HPDE6-E6E7 (cell line): ENCODE measurements at regions not wholly inside any gene's neighbourhood (a gene's known extent, or its start where the extent isn't known, plus 50 kb on each side); places are given as distances from the start of the nearest gene placed in this dataset.
"Not testable (repeated sequence)": the region's sequence is repeated elsewhere in the genome, so short reads cannot be mapped to it uniquely, and the experiment has no call there.

Source experiments
- DNase-seq: peaks from one replicate; pipeline ENCODE4 v3.0.0; 2011; ENCODE audit warnings: missing footprints; ENCODE audit errors: extremely low spot score

DNA sequence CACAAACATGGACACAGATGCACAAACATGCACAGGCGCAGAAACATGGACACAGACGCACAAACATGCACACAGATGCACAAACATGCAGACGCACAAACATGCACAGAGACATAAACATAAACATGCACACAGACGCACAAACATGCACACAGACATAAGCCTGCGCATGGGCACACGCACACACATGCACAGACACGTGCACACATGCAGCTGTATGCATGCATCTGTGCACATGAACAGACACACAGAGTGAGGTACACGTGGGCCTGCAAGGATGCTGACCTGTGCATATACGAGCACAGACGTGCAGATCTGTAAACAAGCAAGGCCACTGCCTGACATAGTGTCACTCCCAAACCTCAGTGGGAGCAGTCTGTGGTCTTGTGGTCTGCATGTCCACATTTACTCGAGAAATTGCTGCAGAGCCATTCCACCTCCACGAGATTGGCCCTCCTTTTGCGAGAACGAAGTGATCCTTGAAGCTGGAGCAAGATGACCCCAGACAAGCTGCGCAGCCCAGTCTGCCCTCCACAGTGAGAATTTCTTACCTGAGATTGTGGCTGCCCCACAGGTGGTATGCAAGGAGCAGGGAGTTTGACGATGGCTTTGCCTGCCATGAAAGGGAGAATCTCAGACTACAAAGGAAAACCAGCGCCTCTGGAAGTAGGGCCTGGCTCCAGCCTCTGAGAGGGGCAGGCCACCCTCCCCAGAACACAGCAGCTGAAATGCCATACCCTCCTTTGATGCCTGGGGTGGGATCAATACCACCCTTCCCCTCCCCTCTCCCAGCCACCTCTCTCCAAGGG, 299.9 kb downstream of the BRD1 start:
- no peak for DNase-seq

GRCh38 chr22:49525801-49526535, 301.7 kb downstream of the BRD1 start:
- no peak for DNase-seq

DNA sequence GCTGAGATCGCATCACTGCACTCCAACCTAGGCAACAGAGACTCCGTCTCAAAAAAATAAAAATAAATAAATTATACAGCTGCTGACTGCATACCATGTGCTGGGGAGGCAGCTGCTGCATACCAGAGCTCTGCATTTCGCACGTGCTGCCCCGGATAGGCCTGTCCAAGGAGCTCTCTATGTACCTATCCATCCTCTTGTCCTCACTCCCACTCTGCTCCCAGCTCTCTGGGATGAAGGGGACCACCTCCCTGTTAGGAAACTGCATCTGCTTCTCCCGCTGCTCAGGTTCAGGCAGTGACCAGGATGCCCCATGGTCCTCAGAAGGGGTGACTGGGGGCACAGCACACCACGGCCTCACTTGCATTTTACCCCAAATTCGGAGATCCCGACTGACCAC, 302.3 kb downstream of the BRD1 start:
- DNase-seq: no peak

GRCh38 chr22:49524362-49524761, 303.3 kb downstream of the BRD1 start:
- no peak for DNase-seq

GRCh38 chr22:49523374-49524008, 304.2 kb downstream of the BRD1 start:
- no peak for DNase-seq

DNA sequence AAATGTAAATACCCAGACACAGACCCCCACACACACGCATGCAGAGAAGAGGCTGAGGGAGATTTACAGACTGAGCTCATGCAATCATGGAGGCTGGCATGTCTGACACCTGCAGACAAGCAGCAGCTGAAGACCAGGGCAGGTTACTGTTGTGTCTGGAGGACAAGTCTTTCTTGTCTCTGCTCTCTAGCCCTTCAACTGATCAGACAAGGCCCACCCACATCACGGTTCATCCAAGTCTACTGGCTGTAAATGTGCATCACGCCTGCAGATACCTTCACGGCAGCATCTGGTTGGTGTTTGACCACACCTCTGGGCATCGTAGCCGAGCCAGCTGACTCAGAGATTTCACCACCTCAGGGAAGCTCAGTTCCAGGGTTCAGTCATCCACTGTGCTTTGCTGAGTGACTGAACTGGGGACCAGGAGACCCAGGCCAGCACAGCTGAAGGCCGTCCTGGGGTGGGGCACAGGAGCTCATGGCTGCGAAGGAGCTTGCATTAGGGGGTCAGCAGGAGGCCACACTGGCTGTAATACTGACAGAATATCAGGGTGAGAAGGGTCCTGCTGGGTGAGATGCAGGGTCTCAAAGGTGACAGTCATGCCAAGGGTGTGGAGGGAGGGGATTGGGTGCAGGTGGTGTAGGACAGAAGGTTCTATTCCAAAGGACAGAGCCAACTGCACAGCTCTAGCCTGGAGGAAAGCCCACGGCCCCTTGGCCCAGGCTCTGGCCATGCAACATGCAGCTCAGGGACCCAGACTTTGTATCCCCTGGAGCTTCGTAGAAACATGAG, 304.9 kb downstream of the BRD1 start:
- DNase-seq: no peak

DNA sequence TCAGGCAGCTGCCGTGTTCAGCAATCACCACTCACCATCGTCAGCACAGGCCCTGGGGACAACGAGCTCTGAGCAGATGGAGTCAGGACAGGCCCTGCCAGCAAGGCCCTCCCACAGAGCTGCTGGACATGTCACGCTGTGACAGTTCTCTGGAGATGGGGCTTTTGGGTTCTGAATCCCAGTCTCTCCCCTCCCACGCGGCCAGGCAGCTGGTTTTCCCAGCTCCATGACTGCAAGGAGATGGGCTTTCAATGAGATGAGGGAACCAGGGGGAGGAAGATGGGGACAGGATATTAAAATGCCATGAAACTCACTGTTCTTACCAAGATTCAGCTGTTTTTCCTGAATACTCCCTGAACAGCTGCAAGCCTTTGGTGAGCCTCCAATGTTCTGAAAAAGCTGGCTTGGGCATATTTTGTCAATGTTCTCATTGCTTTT, 305.9 kb downstream of the BRD1 start:
- no peak for DNase-seq

- DNase-seq: no peak
Measured at GRCh38 chr22:49519117-49519737, 308.4 kb downstream of the BRD1 start.

DNA sequence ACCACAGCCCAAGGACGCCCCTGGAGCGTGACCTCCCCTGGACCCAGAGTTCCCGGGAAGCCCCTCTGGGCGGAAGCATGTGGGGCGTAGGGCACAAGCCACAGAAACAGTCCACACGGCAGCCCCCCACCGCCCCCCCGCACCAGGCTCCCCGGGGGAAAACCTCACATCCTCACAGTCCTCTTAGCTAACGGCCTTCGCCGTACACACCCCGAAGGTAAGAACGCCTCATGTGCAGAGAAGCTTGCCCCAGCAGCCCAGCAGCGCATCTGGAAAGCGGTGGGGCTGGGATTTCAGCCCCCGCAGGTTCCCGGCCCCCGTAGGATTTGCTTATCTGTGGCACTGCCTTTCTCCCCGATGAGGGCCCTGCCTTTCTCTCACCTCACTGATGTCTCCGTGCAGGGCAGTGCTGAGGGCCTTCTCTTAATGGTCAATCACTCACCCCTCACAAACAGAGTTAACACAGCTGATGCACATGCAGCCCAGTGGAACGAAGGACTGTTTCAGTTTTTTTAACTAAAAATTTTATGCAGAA, 309.2 kb downstream of the BRD1 start:
- DNase-seq: no peak

DNA sequence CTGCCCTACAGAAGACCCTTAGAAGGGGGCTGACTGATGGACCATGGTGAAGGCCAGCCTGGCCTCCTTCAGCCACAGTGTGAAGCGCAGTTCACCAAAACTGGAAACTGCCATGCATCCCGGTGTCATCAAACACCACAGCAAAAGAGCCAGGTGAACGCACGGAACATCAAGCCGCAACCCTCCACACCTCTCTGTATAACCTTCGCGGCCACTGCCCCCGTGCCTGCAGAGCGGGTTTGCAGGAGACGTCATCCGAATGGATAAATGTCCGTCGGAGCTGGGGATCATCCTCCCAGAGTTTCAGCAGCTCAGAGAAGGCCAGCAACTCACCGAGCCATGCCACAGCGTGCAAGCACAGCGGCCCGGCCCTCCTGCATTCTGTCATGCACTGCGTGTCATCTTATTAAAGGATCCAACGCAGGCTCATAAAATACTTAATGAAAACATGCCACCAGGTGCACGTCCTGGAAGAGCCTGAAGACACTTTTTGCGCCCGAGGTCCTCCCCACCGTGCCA, 309.9 kb downstream of the BRD1 start:
- DNase-seq: no peak

DNA sequence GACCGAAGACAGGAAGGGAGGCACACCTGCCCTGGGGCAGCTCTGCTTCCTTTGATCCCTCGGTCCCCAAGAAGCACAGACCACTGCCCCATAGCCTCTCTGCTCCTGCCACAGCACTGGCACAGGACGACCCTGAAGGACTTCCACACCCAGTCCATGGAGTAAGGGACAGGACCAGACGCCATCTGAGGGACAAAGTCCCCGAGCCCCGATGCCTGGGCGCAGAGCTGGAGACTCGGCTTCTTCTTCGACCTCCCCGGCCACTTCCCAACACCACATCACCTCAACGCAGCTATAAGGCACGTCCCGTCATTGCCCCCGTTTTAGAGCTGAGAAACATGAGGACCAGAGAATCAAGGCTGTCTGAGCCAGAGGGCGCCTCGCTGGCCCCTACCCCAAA, 310.5 kb downstream of the BRD1 start:
- DNase-seq: no peak

GRCh38 chr22:49515475-49515874, 312.2 kb downstream of the BRD1 start:
- no peak for DNase-seq

DNA sequence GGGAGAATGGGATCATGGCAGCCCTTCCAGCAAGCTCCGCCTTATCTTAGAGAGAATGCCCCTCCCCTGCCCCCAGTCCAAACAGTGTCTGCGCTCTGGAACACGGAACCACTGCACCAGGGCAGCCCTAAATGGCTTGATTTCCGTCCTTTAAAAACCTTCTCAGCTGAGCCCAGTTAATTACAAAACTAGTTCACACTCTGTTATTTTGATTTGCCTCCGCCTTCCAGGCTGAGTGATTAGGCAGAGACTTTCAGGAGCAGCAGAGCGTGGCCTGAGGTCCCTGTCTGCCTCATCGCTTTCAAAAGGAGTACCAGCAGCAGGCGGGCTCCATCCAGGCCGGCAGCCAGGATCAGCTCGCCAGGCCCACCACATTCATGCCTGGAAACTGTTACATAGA, 313.0 kb downstream of the BRD1 start:
- no peak for DNase-seq

DNA sequence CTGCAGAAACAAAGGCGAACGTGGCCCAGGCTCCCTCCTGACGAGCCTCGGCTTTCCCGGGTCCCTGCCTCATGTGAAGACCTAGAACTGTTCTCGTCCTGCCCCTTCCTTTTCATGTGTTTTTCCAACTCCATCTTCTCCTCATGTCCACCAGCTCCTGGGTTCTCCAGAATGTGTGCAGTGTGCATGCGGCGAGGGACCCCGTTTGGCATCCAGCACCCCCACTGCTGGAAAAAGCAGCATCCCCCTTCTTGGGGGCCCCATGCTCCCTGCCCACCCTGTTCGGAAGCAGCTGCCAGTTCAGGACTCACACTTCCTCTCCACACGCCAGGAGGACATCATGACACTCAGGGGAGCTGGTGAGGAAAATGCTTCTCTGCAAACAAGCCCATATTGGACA, 313.5 kb downstream of the BRD1 start:
- DNase-seq: no peak

DNA sequence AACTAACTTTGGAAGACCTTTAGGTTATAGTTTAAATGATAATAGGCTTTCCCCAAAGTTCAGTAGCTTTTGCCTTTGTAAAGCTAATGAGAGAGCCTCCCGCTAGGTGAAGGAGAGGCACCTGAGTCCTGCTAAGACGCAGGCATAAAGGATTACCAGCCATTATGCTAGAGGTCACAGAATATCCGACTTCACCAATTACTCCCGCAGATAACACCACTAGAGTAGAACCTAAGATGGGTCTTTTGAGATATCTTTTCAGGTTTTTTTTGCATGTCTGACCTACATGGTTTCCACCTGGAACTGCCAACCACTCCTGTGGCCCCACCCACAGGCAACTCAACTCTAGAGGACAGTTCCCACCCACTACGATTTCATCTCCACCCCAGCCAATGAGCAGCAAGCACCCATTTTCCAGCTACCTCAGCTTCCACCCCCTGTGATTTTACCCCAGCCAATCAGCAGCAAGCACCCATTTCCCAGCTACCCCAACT, 314.3 kb downstream of the BRD1 start:
- no peak for DNase-seq

- no peak for DNase-seq
Measured at GRCh38 chr22:49512487-49513165, 315.0 kb downstream of the BRD1 start.

DNA sequence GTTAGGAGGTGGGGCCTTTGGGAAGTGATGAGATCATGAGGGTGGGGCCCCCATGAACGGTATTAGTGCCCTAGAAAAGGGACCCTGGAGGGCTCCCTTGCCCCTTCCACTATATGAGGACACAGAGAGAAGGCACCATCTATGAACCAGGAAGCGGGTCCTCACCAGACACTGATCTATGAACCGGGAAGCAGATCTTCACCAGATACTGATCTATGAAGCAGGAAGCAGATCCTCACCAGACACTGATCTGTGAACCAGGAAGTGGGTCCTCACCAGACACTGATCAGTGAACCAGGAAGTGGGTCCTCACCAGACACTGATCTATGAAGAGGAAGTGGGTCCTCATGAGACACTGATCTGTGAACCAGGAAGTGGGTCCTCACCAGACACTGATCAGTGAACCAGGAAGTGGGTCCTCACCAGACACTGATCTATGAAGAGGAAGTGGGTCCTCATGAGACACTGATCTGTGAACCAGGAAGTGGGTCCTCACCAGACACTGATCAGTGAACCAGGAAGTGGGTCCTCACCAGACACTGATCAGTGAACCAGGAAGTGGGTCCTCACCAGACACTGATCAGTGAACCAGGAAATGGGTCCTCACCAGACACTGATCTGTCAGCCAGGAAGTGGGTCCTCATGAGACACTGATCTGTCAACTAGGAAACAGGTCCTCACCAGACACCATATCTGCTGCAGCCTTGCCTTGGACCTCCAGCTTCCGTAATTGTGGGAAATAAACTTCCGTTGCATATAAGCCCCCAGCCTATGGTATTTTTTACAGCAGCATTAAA, 316.1 kb downstream of the BRD1 start:
- not testable (repeated sequence) for DNase-seq

GRCh38 chr22:49510718-49511117, 317.0 kb downstream of the BRD1 start:
- no peak for DNase-seq

- no peak for DNase-seq
Measured at GRCh38 chr22:49509016-49509415, 318.7 kb downstream of the BRD1 start.
